ENCODE measurements at regions not wholly inside any gene's neighbourhood (a gene's known extent, or its start where the extent isn't known, plus 50 kb on each side); places are given as distances from the start of the nearest gene placed in this dataset.

DNA sequence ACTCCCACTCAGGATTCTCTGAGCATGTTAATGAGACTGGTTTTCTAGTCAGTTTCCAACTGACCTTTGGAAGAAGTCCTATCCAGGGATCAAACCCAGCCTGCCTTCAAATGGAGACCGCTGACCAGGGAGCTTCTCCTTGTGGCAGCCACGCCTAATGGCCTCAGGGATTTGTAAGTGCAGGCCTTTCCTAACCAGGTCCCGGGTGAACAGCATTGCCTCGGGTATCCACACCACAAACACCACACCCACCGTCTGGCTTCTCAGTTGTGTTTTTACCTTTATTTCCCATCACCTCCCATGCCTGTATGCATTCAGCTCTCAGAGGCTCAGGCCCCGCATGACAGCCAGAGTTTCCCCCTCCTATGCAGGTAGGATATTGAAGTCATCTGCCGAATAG is 406.3 kb upstream of the HS6ST1 start:
- TF ChIP-seq CTCF (IDR thresholded peaks at IDR 0.05; ENCODE audit: low read depth, low read length, poor library complexity, severe bottlenecking), result no peak
- no peak for TF ChIP-seq EZH2phosphoT487 (IDR thresholded peaks at IDR 0.05; ENCODE audit: borderline replicate concordance, low read length)

Measured in DOHH2 (cell line).